Stimulated activated CD8-positive, alpha-beta memory T cell treated with anti-CD3 and anti-CD28 coated beads, Interleukin-15, amount 100 ng/mL, for 48 hours (primary cell): ENCODE measurements at regions not wholly inside any gene's neighbourhood (a gene's known extent, or its start where the extent isn't known, plus 50 kb on each side); places are given as distances from the start of the nearest gene placed in this dataset.

Experiments used
- DNase-seq, 2 donors: peaks; one replicate each; pipeline ENCODE4 v3.0.0-alpha.2; 2020; ENCODE audit warnings: low read depth in 2 of 2

DNA sequence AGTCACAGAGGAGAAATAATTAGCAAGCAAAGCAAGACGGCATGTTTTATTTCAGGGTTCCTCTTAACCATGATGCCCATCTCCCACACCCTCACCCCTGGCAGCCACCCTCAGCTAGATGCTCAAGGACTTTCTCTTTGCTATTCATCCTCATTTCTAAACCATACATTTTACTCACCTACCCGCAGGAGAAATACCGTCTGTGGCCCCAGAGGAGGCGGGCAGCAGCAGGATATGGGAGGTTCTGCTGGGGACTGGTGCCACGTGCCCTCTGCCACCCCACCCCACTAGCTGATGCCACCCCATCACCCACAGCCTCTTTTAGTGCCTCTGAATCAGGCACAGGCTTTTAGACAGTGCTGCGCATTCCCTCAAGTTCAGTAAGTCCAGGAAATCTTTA is 168.7 kb upstream of the ITGB1 start:
- DNase-seq, result no peak

DNA sequence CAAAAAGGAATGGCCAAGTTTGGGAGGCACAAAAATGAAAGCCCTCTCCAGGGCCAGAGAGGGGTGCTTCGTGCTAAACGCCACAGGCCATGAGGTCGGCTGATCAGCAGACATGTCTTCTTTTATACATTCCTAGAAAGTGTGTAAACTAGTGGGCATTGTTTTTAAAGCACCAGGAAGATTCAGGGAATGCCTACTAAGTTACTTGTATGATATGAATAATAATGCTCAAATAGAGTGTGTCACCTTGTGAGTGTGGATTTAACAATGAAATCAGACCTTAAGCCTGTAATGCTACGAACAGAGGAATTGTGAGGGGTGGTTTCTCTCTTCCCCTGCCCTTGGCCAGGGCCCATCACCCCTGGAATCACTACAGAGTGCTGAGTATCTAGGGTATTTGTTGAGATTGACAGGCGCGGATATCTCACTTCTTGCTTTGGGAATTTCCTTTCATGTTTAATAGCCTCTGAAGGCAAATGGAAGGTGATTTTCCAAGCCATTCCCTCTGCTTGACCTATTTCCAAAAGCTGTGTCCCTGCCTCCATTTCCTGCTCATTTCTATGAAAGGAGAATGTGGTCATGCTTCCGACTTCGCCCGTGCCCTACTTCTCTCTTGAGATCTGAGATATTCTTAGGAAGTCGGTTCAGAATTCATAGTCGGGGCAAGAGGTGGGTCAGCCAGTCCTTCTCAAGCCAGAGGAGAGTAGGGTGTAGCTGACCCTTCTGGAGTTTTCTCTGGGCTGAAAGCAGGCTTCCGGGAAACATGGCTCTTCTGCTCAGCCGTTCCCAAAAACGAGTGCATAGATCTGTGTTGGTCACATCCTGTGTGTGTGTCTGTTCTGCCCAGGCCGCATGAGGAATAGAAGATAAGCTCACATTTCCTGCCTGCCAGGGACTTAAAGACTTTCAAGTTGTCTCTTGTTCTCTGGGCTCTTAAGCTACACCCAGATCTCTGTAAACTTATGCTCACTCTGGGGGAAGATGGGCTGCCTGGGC is 167.8 kb upstream of the ITGB1 start:
- DNase-seq, result no peak

DNA sequence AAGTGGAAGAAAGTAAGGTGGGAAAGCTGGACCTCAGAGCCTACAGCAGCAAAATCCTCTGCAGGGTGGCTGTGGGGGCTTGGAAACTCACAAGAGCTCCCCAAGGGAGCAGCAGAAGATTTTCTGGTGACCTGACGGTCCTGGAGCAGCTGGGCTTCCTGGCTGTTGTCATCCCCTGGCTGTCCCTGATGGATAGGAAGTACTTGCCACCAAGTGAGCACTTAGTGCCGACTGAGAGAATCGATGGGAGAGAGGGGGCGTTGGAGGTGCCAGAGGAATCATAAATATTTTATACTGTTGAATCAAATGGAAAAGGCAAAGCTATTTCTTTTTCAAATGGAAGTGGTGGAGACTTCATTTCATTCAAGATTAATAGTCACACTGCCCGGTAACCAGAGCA is 167.1 kb upstream of the ITGB1 start:
- no peak for DNase-seq

DNA sequence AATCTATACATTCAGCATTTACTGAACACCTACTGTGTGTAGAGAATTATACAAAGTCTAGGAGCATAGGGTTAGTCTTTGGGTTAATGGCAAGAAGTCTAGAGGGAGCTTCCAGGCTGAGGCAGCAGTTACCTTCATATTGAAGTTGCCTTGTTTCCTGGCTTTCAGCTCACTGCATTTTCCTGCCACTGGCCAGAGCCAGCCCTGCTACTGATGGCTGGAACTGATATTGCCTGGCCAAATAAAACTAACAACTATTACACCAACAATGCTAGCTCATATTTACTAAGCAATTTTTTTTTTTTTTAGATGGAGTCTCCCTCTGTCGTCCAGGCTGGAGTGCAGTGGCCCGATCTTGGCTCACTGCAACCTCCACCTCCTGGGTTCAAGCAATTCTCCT is 165.7 kb upstream of the ITGB1 start:
- DNase-seq, result no peak

DNA sequence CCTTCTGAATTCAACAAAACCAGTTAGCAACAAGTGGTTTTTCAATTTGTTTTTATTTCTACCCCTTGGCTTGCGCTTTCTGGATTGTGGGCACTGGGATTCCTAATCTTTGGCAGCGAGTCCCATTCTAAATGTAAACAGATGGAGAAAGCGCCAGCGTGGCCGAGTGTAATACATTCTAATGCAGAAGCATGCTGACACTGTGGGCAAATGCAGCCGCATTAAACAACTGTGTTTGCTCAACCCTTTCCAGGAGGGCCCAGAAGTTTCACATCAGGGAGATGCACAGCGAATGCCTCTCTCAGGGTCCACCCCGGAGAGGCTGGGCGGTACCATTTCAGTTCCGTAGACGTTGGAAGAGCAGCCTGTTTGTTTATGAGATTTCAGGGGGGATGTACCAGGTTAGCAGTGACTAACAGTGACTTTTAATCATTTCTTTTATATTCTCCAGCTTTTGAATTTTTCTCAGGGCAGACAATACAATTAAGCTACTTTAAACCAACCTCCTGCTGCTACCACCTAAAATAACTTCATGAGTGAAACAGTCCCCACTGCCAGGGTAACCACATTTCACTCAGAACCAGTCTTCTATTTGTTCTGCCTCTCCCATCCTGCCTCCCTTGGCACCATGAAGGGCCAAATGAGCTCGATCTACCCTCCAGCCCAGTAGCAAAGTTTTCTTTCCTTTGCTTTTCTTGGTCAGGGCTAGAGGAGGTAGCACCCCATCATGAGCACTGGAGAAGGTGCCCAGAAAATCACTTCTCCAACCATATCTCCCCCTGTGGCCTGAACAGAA is 164.2 kb upstream of the ITGB1 start:
- no peak for DNase-seq

DNA sequence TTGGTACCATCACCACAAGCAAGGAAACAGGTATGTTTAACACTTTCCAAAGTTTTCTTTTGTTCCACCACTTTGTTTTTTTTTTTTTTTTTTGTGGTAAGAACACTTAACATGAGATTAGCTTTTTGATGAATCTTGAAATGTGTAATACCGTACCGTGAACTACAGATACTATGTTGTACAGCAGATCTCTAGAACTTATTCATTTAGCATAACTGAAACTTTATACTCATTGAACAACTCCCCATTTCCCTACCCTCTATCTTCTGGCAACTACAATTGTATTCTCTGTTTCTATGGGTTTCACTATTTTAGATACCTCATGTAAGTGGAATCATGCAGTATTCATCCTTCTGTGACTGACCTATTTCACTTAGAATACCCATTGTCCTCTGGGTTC is 162.7 kb upstream of the ITGB1 start:
- no peak for DNase-seq

DNA sequence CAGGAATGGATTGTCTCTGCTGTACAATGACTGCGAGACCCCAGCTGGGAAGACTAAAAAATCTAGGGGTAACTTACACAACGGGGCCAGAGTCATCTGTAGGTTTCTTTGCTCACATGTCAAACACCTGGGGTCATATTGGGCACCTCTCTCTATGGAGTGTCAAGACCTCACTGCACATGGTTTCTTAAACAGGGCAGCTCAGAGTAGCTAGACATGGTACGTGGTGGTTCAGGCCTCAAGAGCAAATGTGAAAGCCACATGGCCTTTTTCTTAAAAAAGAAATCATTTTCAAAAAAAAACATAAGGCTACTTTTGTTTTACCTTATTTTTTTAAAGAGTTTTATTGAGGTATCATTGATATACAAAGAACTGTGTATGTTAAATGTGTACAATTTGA is 162.2 kb upstream of the ITGB1 start:
- no peak for DNase-seq

DNA sequence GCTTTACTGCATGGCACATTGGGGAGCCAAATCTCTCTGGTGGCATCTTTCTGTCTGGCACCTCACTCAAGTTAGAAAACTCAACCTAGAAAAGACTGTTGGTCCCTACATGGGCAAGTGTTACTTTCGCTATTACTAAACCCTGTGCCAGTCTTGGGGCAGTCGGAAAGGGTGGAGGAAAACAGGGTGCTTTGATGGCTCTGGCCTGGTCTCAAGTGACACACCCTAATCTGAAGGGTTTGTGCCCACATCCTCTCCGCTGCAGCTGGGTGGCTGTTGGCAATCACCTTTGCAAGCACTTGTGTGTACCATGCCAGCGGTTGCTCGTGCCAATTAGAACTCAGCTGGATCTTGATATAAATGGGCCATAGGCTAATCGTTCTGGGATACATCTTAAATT is 159.8 kb upstream of the ITGB1 start:
- no peak for DNase-seq

DNA sequence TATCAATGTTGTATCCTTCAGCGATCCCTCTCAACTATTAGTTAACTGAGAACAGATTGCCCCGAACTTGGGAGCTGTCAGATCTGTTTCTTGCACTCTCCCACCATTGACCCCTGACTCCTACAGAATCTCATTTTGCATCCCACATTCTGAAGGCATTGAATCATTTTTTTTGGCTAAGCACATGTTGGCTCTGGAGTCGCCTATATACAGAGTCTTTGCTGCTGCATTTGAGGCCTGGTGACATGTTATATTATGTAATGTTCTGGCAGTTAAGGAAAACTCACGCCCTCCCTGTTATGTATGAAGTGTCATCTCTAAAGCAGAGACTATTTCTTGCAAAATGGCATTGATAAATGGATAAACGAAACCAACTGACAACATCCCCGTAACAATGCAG is 159.2 kb upstream of the ITGB1 start:
- no peak for DNase-seq

DNA sequence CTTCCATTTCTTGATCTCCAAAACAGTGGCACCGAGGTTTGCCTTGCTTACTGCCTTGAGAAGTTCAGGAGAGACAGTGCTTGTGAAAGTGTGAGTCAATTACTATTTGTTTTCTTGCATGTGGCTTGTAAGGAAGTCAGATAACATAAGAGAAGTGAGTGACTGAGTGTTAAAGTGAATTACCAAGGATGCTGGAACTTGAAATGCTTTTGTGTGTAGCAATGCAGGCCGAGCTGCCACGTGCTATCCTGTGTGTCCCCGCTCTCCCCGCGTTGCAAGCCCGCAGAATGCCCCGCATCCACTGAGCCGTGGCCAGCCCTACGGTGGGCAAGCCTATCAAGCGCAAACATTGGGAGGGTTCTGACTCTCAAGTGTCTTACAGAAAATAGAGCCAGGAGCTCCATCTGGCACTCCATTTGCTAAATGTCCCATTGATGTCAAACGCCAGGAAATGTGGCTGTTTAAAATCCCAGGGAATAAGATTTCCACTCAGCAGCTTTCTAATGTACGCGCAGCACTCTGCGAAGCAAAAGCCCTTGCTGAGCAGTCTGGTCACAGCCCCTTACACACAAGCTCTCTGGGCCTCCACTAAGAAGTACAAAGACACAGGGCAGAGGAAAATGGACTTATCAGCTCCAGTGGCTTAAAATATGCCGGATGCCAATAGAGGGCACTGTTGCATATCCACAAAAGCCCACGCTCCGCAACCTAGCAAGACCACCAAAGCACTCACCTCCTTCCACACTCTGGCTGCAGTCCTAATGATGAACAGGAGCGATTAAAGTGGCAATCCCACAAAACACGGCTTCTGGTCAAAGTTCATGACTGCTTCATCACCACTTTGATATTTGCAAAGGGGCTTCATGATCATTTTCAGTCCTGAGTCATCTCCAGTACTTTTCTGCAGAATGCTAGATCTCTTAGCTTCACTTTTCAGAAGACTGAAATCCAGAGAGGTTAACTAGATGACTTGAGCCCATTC is 158.0 kb upstream of the ITGB1 start:
- DNase-seq, result no peak

DNA sequence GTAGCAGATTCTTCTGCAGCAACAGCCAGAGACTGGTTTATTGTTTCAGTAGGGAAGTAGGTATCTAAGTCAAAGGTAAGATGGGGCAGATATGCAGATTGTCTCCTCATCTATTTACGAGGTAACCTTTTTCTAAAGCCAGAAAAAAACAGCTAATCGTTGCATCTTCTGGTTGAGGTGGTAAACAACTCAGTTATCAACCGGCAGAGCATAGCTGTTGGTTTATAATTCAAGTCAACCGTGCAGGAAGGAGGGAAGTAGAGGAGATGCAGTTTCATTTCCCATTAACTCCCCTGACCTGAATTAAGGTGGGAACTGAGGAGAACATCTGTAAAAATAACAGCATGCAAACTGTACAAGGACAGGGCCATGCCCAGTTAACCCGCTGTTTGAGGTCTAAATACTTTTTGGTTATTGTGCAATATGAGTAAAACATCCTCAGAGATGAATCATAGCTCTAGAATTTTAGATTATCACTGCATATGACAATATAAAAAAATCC is 156.5 kb upstream of the ITGB1 start:
- no peak for DNase-seq

DNA sequence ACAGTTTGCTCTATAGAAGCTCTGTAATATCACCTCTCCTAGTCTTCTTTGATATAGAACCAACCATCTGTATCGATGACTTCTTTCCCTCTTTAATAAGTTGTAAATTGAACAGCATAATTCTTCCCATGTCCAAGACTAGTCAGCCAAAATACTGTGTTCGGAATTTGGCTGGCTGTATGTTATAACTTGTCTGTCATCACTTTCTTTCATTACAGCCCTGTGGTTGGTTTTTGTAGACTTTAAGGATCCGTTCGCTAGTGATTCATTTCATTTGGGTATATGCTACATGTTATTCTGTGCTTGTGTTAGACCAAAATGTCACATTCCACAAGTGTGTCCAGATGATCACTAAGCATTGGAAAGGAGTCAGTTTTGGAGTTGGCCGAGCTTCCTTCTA is 155.4 kb upstream of the ITGB1 start:
- DNase-seq, result no peak

DNA sequence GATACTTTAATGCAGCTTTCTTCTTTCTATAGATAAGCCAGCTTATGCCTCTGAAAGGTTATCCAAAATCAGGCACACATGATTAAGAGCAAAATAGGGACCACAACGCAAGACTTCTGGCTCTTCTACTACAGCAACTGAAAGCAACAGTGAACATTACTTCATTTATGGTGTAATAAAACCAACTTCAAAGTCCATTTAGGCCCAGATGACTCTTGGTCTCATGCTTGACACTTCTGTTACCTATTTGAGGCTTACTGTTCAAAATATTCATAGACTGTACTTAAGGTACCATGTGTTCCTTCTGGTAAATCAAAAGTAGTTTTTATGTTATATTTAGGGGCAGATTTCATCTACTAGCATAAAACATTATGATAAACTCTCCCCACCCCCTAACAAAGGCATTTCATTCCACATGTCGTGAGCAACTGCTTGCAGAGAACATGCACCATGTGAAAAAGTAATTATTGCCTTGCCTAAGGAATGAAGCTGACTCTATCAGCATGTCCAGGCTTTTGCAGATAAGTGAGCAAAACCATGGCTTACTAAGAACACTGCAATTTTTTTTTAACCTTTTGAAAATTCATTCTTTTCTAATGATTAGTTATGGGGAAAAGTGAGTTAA is 154.9 kb upstream of the ITGB1 start:
- DNase-seq, result no peak

DNA sequence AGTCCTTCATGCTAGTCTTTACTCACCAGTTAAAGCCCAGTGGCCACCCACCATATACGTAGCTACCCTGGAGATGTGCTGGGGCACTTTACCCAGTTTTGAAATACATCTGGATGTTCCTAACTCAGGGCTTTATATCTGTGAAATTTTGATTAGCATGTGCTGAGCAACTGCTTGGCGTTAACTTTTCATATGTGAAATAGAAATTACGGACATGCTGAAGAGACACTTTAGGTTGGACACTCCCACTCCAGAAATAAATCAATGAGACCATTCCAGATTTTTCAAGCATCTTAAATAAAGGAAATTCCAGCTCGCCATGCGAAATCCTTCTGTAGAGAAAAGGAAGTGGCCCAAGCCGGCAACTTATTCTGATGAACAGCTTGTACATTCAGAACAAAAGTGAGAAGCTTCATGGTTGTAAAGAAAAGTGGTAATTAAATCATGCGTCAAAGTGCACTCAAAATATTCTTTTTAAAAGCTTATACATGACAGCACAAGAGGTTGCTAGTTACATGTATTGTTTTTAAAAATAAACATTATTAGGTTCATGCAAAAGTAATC is 153.5 kb upstream of the ITGB1 start:
- DNase-seq, result no peak

DNA sequence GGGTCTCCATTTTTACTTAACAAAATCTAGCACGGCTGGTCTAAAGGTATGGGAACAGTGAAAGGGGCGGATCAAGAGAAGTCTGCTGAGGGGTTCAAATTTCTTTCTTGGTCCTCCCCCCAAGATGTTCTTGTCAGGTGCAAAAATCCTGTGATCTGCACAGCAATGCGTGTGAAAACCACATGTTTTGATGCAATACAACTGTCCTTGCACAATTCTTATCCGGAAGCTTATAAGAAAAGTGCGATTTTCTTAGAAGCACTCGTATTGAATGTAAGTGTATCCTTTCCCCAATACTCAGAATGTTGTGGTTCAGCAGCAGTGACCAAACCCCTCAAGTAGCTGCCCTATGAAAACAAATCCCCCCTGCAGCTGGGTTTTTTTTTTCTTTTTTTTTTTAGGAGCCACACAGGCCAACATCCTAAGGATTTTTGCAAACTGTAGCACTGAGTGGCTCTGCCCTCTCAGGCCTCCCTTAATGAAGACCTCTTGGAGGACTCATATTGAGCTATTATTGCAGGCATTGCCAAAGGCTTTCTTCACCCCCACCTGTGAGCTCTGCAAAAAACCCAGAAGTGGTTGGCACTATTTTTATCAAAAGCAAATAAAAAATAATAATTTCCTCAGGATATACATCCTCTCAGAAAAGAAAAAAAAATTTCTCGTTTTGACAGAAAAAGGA is 151.9 kb upstream of the ITGB1 start:
- no peak for DNase-seq

DNA sequence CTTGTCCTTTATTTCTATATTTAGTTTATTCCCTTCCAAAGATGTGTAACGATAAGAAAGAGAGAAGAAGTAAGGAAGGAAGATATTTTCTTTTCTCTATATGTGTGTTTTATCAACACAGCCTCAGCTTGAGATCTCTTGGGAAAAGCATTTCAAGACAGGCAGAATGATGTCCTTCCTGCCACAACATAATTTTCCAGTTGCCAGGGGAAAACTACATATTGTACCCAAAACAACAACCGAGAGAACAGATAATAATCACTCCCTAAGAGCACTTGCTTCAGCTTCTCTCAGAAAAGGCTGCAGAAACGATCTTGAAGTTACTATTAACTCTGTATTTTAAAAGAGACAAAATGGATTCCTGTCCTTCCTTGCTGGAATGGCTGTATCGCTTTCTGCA is 151.4 kb upstream of the ITGB1 start:
- no peak for DNase-seq

DNA sequence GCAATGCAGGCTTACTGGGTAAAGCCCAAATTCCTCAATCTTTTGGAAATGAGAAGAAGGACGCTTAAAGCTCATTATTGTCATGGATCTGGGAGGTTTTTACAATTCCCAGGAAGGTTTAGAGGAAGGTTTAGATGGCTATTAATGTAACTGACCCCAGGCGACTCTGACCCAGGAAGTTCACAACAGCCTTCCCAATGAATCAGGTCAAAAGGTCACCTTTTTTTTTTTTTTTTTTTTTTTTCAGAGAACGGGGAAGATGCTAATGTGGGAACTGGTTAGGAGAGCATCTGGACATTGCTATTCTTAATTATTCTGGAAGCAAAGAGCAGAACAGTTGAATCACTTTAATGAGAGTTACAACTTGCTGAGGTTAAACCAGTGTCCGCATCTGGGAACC is 149.9 kb upstream of the ITGB1 start:
- no peak for DNase-seq

DNA sequence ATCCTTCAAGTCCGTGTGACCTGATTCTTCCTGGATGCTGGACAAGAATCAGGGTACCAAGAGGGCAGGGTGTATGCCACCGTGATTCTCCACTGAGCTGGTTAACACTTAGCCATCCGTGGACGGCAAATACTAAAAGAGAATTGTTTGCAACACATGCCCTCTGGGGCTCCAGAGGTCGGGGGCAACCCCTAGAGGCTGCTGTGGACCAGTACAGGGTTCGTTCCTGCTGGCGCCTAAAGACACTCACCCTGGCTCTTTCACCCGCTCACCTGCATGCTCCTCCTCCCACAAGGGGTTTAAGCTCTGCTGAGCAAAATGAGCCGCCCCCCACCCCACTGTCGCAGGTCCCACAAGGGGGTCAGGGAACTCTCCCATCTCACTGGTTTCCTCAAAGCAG is 148.7 kb upstream of the ITGB1 start:
- DNase-seq, result no peak

DNA sequence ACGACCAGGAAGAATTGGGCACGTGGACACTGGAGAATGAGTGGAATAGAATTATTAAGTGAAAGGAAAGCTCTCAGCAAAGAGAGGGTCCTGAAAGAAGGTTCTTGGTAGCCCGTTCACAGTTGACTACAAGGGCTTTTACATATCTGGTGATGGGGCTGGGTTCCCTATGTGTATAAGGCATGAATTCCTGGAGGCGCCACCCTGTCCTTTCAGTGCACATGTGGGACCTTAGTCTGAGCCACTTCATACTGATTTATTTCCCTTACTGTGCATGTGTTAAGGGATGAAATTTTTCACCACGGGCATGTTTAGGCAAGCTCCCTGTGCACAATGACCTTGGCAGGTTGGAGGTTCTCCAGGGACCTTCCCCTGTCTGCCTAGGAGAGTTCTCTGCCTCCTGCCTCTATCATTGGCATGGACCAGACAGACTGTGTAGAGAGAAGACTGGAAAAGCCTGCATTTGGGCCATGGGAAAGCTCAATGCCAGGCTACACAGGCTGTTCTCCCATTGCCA is 145.9 kb upstream of the ITGB1 start:
- DNase-seq, result no peak

DNA sequence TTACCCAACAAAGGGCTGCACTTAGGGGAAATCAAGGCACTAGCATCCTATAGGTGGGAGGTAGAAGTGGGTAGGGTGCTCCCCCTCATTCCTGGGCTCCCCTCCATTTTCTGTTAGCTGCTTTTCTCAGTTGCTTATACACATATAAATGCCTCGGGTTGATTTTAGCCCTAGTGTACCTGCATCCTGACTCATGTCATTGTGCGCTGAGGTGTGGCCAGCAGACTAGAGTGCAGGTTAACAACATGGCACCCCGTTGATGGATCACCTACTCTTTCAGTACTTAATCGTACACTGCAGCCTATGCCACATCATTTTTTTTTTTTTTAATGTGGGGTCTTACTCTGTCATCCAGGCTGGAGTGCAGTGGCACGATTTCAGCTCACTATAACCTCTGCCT is 144.0 kb upstream of the ITGB1 start:
- DNase-seq, result no peak
